K562 (cell line): ENCODE measurements at regions not wholly inside any gene's neighbourhood (a gene's known extent, or its start where the extent isn't known, plus 50 kb on each side); places are given as distances from the start of the nearest gene placed in this dataset.

Experiments
- ATAC-seq: fragments of 200-7000 bp; cut with Tn5 transposase; 3 replicates; pipeline ENCODE4 v1.9.1; 2020; ENCODE audit warnings: moderate library complexity
- BruUV-seq: library from RNA; stranded (reverse); fragments of 400-500 nt; replicated peaks from 2 replicates; lab custom pipeline; 2021; lab: Mats Ljungman, UMichigan
- CTCF ChIA-PET: fragments of 300-600 bp; formaldehyde crosslinking; extraction: SDS; loops from one replicate; lab custom pipeline; 2021; ENCODE audit warnings: low intra/inter-chr PET ratio; lab: Yijun Ruan, JAX
- POLR2A ChIA-PET: fragments of 300-600, 350-650 bp; sonication (Branson Sonifier 250); formaldehyde crosslinking; extraction: SDS; loops from one replicate; lab custom pipeline; 2021; ENCODE audit warnings: antibody characterized with exemption, inconsistent platforms; lab: Yijun Ruan, JAX
- DNase-seq, 4 experiments: peaks; one replicate each; pipeline versions ENCODE4 v3.0.0 to v3.0.0-alpha.2; 2011 to 2018; ENCODE audit warnings: low spot score in 3 of 4, mixed read lengths in 3 of 4; ENCODE audit errors: extremely low read depth in 1 of 4
- FAIRE-seq: peaks from 2 replicates; lab custom pipeline; 2011; peaks lifted over from hg19 to GRCh38; lab: Jason Lieb, UNC
- H2AFZ ChIP-seq: 2 replicates; pipeline ENCODE4 v1.6.0; 2011; ENCODE audit warnings: low read depth, low read length, control low read depth, inconsistent platforms
- H3K27ac ChIP-seq: fragments of 200-600 bp; 3 replicates; pipeline ENCODE4 v1.8.0; 2011; ENCODE audit warnings: low read depth, mild to moderate bottlenecking, control low read depth, inconsistent platforms, low read length, moderate library complexity, mixed read lengths; ENCODE audit errors: extremely low read depth
- H3K27me3 ChIP-seq, 2 experiments: fragments of 300-600 bp in 1 of 2; 2 replicates in 1 of 2; 3 replicates in 1 of 2; pipeline versions ENCODE4 v1.6.0 to v1.8.0; 2011; ENCODE audit warnings: inconsistent platforms in 2 of 2, low read length in 2 of 2, mild to moderate bottlenecking in 1 of 2, mixed read lengths in 1 of 2, moderate library complexity in 1 of 2; ENCODE audit not compliant: control insufficient read depth in 2 of 2, insufficient read depth in 2 of 2
- H3K36me3 ChIP-seq: fragments of 300-600 bp; 3 replicates; pipeline ENCODE4 v1.8.0; 2011; ENCODE audit warnings: mild to moderate bottlenecking, low read length, inconsistent platforms; ENCODE audit not compliant: control insufficient read depth, insufficient read depth
- H3K4me1 ChIP-seq, 2 experiments: fragments of 200-600 bp in 1 of 2; replicated peaks in 1 of 2; 2 replicates in 1 of 2; 3 replicates in 1 of 2; pipeline versions ENCODE4 v1.5.1 to v1.8.0; 2011; ENCODE audit warnings: inconsistent platforms in 2 of 2, low read length in 2 of 2, mild to moderate bottlenecking in 1 of 2, mixed read lengths in 1 of 2, moderate library complexity in 1 of 2; ENCODE audit not compliant: control insufficient read depth in 2 of 2, insufficient read depth in 2 of 2
- H3K4me2 ChIP-seq: 2 replicates; pipeline ENCODE4 v1.6.1; 2011; ENCODE audit warnings: low read length, control low read depth, inconsistent platforms, mixed read lengths; ENCODE audit not compliant: insufficient read depth
- H3K4me3 ChIP-seq: fragments of 200-600 bp; sonication (generic), shearing (Covaris generic); 2 replicates; pipeline ENCODE4 v1.5.1; 2016; ENCODE audit warnings: control low read depth, inconsistent platforms
- H3K79me2 ChIP-seq: fragments of 200-600 bp; 3 replicates; pipeline ENCODE4 v1.8.0; 2011; ENCODE audit warnings: low read length, inconsistent platforms; ENCODE audit not compliant: control insufficient read depth, insufficient read depth
- H3K9ac ChIP-seq, 2 experiments: 2 replicates each; pipeline versions ENCODE4 v1.6.0 to v1.6.1; 2011; ENCODE audit warnings: low read depth in 2 of 2, low read length in 2 of 2, control low read depth in 1 of 2, inconsistent platforms in 1 of 2, mild to moderate bottlenecking in 1 of 2, mixed read lengths in 1 of 2; ENCODE audit not compliant: insufficient read depth in 1 of 2
- H3K9me1 ChIP-seq: one replicate; pipeline ENCODE4 v1.6.0; 2011; ENCODE audit warnings: inconsistent platforms, mild to moderate bottlenecking, low read length, moderate library complexity; ENCODE audit not compliant: control insufficient read depth, insufficient read depth
- H3K9me3 ChIP-seq: replicated peaks from 2 replicates; pipeline ENCODE4 v1.5.1; 2011; ENCODE audit warnings: low read depth, low read length, inconsistent platforms; ENCODE audit not compliant: control insufficient read depth, insufficient read depth
- H4K20me1 ChIP-seq: replicated peaks from 2 replicates; pipeline ENCODE4 v1.6.1; 2011; ENCODE audit warnings: low read length, inconsistent platforms, mixed read lengths; ENCODE audit not compliant: control insufficient read depth, insufficient read depth
- ARID2 ChIP-seq: fragments of 450-650 bp; IDR thresholded peaks from 2 replicates; pipeline ENCODE4 v1.6.1; 2017; ENCODE audit warnings: antibody characterized with exemption, mild to moderate bottlenecking
- CEBPG ChIP-seq, 3 experiments: fragments of 200-800 bp in 1 of 3; sonication (Bioruptor generic) in 1 of 3; sonication (generic) in 1 of 3; formaldehyde crosslinking in 1 of 3; IDR thresholded peaks in 2 of 3; conservative IDR thresholded peaks in 1 of 3; 2 replicates each; pipeline versions ENCODE4 v1.6.1 to v1.8.0; 2016 to 2022; ENCODE audit warnings: missing compliant biosample characterization in 2 of 3, missing genetic modification characterization in 2 of 3, mild to moderate bottlenecking in 1 of 3, missing genetic modification reagents in 1 of 3
- DPF2 ChIP-seq: fragments of 450-650 bp; IDR thresholded peaks from 2 replicates; pipeline ENCODE4 v1.6.1; 2016
- MEF2A ChIP-seq: IDR thresholded peaks from 2 replicates; pipeline ENCODE4 v1.6.1; 2011; ENCODE audit warnings: low read depth, mild to moderate bottlenecking, low read length, moderate library complexity; ENCODE audit not compliant: control insufficient read depth
- MNT ChIP-seq, 2 experiments: fragments of 450-650 bp; conservative IDR thresholded peaks; 2 replicates each; pipeline ENCODE4 v1.6.1; 2017; ENCODE audit warnings: mild to moderate bottlenecking in 2 of 2, moderate library complexity in 2 of 2
- NCOA1 ChIP-seq: fragments of 450-650 bp; IDR thresholded peaks from 2 replicates; pipeline ENCODE4 v1.6.1; 2016; ENCODE audit warnings: low read depth
- RBM17 ChIP-seq: fragments of 200-400 bp; formaldehyde crosslinking; IDR thresholded peaks from 2 replicates; pipeline ENCODE4 v1.6.1; 2017; ENCODE audit warnings: low read depth, mild to moderate bottlenecking, low read length, borderline replicate concordance
- TAF15 ChIP-seq: fragments of 200-400 bp; formaldehyde crosslinking; IDR thresholded peaks from 2 replicates; pipeline ENCODE4 v1.6.1; 2017; ENCODE audit warnings: mild to moderate bottlenecking, low read depth, low read length, moderate library complexity
- ZBTB49 ChIP-seq: sonication (generic); formaldehyde crosslinking; IDR thresholded peaks from 2 replicates; pipeline ENCODE4 v1.8.0; 2022; ENCODE audit warnings: missing genetic modification reagents, mild to moderate bottlenecking, borderline replicate concordance
- ZC3H4 ChIP-seq: sonication (generic); formaldehyde crosslinking; IDR thresholded peaks from 2 replicates; pipeline ENCODE4 v1.9.0; 2021; ENCODE audit warnings: missing genetic modification reagents, borderline replicate concordance
- ZFPM2 ChIP-seq: fragments of 250-450 bp; sonication (Bioruptor Pico); IDR thresholded peaks from 2 replicates; pipeline ENCODE4 v1.5.1; 2022; ENCODE audit warnings: mild to moderate bottlenecking
- ZNF232 ChIP-seq: sonication (generic); formaldehyde crosslinking; IDR thresholded peaks from 2 replicates; pipeline ENCODE4 v1.8.0; 2022; ENCODE audit warnings: mild to moderate bottlenecking, missing genetic modification reagents
- ZNF518B ChIP-seq: fragments of 250-450 bp; sonication (Bioruptor Pico); IDR thresholded peaks from 2 replicates; pipeline ENCODE4 v1.5.0; 2021; ENCODE audit warnings: mild to moderate bottlenecking, moderate library complexity
- ZNF785 ChIP-seq: fragments of 250-450 bp; sonication (Bioruptor Pico); IDR thresholded peaks from 2 replicates; pipeline ENCODE4 v1.4.0; 2020; ENCODE audit warnings: mild to moderate bottlenecking
- WGBS: fragments of 100-300 bp; shearing (Covaris generic); methylation state at CpG from one replicate; pipeline ENCODE4 v1.1.6; 2016; ENCODE audit warnings: low coverage, mixed read lengths; ENCODE audit not compliant: insufficient coverage; ENCODE audit errors: missing lambda C conversion rate; 5-methylcytosine and 5-hydroxymethylcytosine counted together
- in situ Hi-C: fragments of 300-500 bp; cut with MboI; formaldehyde crosslinking; loops from 4 replicates; pipeline ENCODE4 v1.15.0; 2018; ENCODE audit warnings: inconsistent platforms, mixed read lengths
- intact Hi-C: fragments of 100-400 bp; cut with micrococcal nuclease; formaldehyde crosslinking; loops from 2 replicates; pipeline ENCODE4 v1.14.2; 2022

- BruUV-seq, result no TSS peak
- ChIA-PET POLR2A (interaction anchor here (0.6 kb wide), 1 partner anchor 273 kb away, joined by 3 read pairs; no protein-coding TSS in a partner anchor), CTCF (no interaction called here)
- no peaks in the 10 kb centered on the region for H3K9me1 ChIP-seq
- intact Hi-C loops (no loop called here), in situ Hi-C loops (no loop called here)
- no peak overlapping the region for H3K4me3 ChIP-seq
- H2AFZ ChIP-seq, result no peak overlapping the region
- H3K27me3 ChIP-seq, result peaks cover 25 to 87% of the 10 kb centered on the region in 2 experiments; a peak in 4 of 5 replicates
- WGBS, result 6% methylated on average over 17 of the region's 17 CpGs
- H3K9me3 ChIP-seq, result no peaks in the 10 kb centered on the region
- H3K9ac ChIP-seq, result no peak overlapping the region; a peak in 1 of 4 replicates
- H4K20me1 ChIP-seq, result peaks cover 8% of the 10 kb centered on the region
- FAIRE-seq (no peak), DNase-seq (no peak), ATAC-seq (no peak)
- peaks cover 0 to 25% of the 10 kb centered on the region in 2 experiments; a peak in 3 of 5 replicates for H3K4me1 ChIP-seq
- no peak overlapping the region for H3K4me2 ChIP-seq
- H3K36me3 ChIP-seq, result no peaks in the 10 kb centered on the region
- H3K27ac ChIP-seq, result no peak overlapping the region
- H3K79me2 ChIP-seq, result no peaks in the 10 kb centered on the region
- TF ChIP-seq MNT (conservative IDR thresholded peaks at IDR 0.05) (no peak), ZNF232 (CRISPR knock-in tag) (no peak), TAF15 (no peak), CEBPG (CRISPR knock-in tag; IDR thresholded peaks at IDR 0.05) (no peak), CEBPG (tag; conservative IDR thresholded peaks at IDR 0.05 in 1 of 2, IDR thresholded peaks at IDR 0.05 in 1 of 2) (no peak), ZNF518B (CRISPR knock-in tag) (no peak), RBM17 (no peak), ZNF785 (CRISPR knock-in tag) (no peak), DPF2 (no peak), ARID2 (no peak), NCOA1 (no peak), MEF2A (no peak), ZC3H4 (no peak), ZBTB49 (no peak), ZFPM2 (CRISPR knock-in tag) (no peak)
Observed at GRCh38 chr6:170093276-170093657, 197.6 kb downstream of the DLL1 start.
